Sigmoid colon (tissue), 3 donors: ENCODE measurements at regions not wholly inside any gene's neighbourhood (a gene's known extent, or its start where the extent isn't known, plus 50 kb on each side); places are given as distances from the start of the nearest gene placed in this dataset.

Source experiments
- CTCF ChIP-seq, 4 experiments: fragments of 450-650 bp in 3 of 4; fragments of 200-600 bp in 1 of 4; IDR thresholded peaks; one replicate each; pipeline ENCODE4 v1.5.1; 2016 to 2019; ENCODE audit warnings: antibody characterized with exemption in 4 of 4, mild to moderate bottlenecking in 3 of 4, moderate library complexity in 2 of 4
- POLR2A ChIP-seq, 2 donors: fragments of 450-650 bp; IDR thresholded peaks; one replicate each; pipeline ENCODE4 v1.6.1; 2016; ENCODE audit warnings: antibody characterized with exemption in 2 of 2, mild to moderate bottlenecking in 2 of 2, moderate library complexity in 2 of 2

- no peak for TF ChIP-seq POLR2A (IDR thresholded peaks at IDR 0.05)
- no peak for TF ChIP-seq CTCF (IDR thresholded peaks at IDR 0.05)
These were observed 58.8 kb upstream of the MAGI2 start for GRCh38 chr7:79512261-79512660.
